Activated CD4-positive, alpha-beta T cell treated with anti-CD3 and anti-CD28 coated beads, Interleukin-2, Interleukin-6, amounts not matched to agents 100 ng/mL and 50 ng/mL, durations not matched to agents 16 hours and 8 hours (primary cell): ENCODE measurements at regions not wholly inside any gene's neighbourhood (a gene's known extent, or its start where the extent isn't known, plus 50 kb on each side); places are given as distances from the start of the nearest gene placed in this dataset.

ENCODE experiments used
- DNase-seq: peaks from one replicate; pipeline ENCODE4 v3.0.0-alpha.2; 2020

DNA sequence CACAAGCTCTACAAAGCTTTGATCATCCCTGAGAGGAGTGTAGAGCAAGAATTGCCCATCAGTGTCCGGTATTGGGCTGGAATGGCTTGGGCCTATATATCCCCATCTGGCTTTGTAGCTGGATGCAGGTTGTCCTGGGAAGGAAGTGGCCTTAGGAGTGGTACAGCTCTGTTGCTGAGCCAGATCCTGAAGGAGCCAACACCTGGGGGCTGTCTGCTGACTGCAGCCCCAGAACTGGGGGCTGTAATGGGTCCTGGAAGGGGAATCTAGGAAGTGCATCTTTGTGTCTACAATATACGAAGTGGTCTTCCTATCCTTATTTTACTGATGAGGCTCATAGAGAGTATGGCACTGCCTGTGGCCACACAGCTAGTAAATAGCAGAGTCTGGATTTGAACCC, 145.9 kb downstream of the CDC5L start:
- DNase-seq: no peak

DNA sequence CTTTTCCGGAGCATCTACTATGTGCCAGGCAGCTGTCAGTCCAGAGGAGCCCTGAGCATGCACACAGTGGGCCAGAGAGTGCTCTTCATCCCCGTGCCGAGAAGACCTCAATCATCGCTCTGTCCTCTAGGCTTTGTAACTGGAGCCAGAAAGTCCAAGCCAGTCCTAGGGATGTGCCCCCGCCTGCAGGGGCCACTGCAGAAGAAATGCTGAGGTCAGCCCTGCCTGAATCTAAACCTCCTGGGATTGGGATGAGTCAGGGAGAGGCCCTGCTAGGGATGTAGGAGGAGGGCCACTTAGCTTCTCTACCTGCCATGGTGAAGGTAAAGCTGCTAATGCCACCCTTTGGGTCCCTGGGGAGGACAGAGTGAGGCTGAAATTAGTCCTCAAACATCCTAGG, 146.8 kb downstream of the CDC5L start:
- DNase-seq: no peak

DNA sequence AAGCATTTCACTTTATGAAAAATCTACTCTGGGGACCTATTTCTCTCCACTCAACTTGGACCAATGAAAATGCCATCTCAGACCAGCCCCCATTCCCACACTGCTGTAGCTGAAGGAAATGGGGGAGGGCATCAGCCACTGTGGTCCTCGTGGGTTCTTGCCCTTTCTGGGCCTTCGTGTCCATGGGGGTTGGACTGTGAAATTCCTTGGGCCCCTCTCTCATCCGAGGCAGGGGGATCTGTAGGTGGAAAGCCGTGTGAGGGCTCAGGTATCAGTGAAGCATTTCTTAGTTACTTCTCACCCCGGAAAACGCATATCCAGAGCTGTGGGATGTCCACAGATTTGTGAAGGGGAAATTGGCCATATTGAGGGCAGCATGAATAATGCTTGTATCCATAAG, 147.9 kb downstream of the CDC5L start:
- no peak for DNase-seq

DNA sequence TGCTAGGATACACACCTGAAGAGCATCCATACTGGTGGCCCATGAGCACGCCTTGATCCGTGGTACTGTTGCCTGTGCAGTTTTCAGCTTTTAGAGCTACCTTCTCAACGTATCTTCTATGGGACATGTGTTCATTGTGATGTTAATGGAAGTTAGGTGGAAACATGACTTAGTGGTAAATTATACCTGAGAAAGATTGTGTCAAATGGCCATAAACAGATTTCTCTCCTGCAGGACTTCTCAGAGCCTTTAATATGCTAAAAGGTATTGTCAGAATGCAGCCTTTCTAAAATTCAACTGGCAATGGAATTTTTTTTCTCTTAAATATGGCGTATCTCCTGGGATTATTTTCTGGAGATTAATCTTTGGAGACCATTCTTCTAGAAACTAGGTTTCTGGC, 148.5 kb downstream of the CDC5L start:
- DNase-seq: no peak

DNA sequence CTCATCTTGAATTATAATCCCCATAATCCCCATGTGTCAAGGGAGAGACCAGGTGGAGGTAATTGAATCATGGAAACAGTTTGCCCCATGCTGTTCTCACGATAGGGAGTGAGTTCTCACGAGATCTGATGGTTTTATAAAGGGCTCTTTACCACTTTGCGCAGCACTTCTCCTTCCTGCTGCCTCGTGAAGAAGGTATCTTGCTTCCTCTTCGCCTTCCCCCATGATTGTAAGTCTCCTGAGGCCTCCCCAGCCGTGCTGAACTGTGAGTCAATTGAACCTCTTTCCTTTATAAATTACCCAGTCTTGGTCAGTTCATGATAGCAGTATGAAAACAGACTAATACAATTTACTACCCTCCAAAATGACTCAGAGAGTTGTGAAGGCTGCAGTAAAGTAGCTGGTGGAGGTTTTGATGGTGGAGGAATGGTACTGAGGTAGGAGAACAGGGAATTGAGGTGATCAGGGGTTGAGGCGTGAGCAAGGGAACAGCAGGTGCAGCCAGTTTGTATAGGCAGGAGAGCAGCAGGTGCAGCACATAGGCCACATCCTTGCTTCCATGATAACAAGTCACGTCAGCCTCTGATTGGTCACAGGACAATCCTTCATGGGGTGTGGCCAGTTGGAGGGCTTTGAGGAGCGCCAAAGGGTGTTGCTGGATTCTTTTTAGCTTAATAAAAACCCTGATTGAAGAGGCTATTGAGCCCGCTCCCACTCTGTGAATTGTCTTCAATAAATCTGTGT, 150.0 kb downstream of the CDC5L start:
- no peak for DNase-seq

DNA sequence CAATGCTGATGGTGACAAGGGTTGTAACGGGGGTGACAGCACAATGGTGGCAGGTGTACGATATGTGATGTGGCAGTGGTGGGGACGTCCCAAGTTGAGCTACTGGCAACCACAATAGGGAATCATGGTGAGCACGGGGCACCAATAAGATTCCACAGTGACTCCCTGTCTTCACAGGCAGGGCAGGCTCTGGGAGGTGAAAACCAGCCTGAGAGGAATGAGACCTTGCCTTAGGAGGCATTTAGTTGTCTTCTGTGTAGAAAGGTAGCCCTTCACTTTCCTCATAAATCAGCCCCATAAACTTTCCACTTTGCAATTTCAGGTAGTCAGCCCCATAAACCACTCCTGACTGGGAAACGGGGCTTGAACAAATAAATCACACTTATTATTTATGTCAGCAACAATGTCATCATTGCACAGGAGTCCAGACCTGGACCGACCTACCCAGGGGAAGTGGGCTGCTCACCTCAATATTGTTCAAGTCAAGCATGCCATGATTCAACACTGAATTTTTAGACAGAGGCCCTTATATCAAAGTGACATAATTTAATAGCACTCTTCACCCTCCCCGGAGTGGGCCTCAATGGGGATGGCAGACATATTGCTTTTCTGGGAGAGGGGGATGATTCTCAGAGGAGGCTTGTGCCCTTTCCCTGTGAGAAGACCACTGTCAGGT, 150.8 kb downstream of the CDC5L start:
- DNase-seq: no peak

DNA sequence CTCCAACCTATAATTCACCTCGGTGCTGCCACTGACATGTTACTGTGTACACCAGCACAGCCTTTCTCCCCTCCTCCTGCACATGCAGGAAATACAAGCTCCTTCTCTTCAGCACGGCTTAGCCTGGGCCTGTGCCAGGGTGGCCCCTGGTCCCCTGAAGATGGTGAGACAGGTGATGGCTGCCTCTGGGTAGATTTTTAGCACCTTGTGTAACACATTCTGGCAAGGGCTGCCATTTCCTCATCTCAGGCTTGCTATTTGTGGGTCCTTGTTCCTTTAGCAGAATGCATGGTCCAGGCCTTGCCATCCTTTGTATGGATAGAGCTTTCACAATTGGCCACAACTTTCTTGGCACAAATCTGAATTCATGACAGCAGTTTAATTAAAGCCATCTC, 151.3 kb downstream of the CDC5L start:
- DNase-seq: no peak

DNA sequence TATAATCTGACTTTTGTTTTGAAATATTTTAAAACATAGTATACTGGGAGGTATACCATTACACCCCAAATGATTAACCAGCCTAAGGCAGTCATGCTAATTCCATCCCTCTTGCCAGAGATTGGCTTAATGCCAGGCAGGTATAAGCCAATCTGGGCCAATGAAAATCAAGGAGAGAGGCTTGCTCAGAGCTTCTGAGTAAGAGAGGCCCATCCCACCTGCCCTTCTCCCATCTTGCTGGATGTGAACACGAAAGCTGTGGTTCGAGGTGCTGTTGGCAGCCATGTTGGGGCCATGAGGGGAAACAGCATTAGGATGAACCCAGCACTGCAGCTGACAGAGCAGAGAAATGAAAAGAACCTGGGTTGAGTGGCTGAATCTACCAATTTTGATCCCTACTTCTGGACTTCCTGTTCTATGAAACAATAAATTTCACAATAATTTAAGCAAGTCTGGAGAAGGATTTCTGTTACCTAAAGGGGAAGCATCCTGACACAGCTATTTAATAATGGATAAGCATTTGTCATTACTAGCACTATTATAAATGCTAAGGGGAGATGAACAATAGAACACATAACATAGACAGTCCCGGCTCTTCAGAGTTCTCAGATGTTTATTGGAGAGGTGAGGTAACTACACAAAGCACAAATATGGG, 152.3 kb downstream of the CDC5L start:
- no peak for DNase-seq

DNA sequence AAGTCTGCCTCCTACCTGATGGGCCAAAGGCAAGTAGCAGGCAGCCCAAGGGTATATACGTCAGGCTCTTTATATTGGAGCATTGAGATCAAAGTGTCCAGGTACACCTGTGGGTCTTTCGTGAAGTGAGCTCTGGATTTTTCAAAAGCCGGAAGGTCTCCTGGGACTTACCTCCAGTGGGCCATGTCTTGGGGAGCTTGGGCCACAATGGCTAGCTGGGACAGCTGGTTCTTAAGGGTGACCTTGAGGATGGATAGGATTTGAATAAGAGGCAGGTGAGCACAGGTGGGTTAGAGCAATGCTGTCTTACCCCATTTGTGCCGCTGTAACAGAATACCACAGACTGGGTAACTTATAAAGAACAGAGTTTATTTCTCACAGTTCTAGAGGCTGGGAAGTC, 153.4 kb downstream of the CDC5L start:
- no peak for DNase-seq

DNA sequence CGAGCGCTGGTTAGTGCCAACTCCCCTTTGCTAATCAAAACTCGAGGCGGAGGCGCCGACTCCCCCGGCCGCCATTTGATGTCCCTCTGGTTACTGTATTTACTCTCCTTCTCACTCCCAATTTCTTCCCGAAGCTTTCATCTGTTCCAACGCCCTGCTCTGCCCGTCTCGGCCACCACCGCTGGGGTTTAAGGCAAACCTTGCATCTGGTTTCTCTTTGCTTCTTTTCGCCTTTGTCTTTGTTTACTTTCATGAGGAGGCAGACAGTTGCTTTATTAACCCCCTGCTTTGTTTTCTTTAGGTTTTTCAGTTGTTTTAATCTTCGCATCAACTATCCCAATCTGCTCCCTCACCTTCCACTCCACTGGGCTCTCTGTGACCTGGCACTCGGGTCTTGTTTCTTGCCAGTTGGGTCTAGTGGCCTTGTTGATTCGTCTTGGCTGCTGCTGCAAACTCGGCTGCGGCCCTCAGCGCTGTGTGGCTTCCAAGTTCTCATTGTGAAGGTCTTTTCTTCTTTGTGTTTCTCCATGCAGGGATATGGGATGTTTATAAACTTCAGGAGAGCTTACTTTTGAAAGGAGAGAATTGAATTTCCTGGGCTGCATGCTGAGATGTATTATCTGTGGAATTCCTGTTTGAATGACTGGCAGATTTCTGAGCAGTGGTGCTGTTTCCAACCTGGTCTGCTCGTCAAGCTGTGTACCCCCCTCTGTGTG, 155.1 kb downstream of the CDC5L start:
- DNase-seq: no peak

DNA sequence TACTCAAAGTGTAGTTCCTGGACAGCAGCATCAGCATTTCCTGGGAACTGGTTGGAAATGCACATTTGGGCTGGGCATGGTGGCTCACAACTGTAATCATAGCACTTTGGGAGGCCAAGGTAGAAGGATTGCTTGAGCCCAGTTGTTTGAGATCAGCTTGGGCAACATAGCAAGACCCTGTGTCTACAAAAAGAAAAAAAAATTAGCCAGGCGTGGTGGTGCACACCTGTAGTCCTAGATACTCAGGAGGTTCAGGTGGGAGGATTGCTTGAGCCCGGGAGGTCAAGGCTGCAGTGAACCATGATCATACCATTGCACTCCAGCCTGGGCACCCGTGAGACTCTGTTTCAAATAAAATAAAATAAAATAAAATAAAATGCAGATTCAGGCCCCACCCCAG, 156.2 kb downstream of the CDC5L start:
- DNase-seq: no peak

DNA sequence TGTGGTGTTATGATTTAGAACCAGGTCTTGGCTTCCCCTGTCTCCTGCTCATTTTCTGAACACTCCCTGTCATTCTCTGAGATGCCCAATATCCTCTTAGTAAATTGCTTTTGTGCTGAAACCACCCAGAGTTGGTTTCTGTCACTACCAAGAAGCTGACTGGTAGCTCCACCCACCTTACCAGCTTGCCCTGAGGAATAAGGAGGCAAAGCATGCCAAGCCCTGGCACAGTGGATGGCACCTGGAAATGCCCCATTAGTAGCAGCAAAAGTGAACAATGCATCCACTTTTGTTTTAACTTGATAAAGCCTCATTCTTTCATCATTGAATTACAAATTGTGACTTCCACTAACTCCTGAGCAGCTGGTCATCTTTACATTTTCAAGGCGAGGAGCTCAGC, 157.7 kb downstream of the CDC5L start:
- no peak for DNase-seq

DNA sequence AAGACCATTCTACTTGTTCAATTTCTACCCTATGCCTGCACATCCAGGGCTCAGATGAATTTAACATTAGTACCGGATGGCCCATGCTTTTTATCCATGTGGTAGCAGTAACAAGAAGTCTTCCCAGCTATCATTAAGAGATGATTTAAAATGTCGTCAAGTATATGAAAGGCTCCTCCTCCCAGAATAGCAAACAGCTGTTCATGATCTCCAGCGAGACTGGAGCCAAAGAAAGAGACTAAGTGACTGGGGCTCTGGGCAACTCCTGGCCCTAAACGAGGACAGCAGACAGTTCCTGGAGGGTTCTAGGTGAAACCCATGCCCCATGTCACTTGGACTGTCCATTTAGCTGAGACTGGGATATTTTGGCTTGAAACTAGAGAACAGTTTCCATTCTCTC, 160.8 kb downstream of the CDC5L start:
- DNase-seq: no peak

DNA sequence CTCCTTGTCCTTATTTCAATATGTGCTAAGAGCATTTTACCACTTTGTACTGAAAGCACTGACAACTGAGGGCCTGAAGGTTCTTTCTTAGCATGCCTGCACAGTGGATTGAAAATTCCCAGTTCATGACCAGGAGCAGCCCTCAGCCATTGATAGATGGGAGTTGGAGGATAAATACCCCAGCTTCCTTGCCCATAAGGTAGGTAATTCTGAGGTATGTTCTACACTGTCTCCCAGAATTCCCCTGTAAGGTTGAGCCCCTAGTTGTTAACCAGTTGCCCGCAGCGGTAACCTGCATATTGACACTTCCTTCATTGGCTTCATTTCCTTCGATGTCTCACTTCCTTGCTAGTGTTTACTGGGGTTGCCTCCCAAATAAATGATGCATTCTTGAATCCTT, 162.0 kb downstream of the CDC5L start:
- no peak for DNase-seq

DNA sequence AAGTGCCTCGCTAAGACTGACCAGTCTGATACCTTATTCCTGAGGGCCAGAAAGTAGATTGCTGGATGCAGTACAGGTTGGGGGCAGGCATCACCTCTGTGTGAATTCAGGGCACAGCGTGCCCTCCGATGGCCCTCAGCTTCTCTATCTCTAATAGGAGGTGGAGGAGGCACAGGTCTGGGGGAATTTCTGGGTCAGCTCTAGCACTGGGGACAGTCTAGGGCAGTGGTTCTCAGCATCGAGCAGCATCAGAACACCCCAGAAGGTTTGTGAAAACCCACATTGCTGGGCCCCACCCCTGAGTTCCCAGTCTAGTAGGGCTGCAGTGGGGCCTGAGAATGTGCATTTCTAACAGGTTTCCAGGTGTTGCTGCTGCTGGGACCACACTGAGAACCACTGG, 166.7 kb downstream of the CDC5L start:
- no peak for DNase-seq

DNA sequence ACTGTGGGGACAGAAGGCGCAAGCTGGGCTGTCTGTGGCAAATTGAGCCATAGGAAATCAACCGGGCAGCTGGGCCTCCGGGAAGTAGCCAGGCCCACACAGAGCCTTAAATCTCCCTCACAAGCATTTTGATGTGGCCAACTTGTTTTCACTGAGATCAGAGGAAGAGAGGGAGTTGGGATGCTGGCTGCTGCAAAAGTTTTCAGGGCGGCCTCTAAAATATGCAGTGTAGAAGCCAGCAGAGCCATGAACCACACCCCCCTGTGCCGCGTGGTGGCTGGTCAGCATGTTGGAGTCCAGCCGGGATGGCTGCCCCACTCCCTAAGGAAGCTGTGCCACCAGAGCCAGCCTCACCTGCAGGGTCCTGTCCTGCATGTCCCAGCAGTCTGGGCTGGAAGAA, 167.4 kb downstream of the CDC5L start:
- no peak for DNase-seq

DNA sequence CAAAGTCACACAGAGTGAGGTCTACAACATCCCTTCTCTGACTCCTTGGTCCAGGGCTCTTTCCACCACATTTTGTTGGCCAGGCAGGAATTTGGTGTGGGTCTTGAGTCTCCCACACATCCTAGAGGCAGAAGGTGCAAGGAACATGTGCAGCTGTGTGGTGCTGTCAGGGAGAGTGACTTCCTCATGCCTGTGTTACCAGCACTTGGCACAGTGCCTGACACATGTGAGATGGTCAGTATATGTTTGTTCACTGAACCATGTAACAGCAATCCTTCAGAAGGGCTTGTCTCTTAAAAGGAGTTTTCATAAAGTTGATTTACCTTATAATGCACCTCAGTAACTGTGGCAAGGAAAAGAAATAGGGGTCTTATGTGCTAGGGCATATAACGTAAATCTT, 168.5 kb downstream of the CDC5L start:
- no peak for DNase-seq

DNA sequence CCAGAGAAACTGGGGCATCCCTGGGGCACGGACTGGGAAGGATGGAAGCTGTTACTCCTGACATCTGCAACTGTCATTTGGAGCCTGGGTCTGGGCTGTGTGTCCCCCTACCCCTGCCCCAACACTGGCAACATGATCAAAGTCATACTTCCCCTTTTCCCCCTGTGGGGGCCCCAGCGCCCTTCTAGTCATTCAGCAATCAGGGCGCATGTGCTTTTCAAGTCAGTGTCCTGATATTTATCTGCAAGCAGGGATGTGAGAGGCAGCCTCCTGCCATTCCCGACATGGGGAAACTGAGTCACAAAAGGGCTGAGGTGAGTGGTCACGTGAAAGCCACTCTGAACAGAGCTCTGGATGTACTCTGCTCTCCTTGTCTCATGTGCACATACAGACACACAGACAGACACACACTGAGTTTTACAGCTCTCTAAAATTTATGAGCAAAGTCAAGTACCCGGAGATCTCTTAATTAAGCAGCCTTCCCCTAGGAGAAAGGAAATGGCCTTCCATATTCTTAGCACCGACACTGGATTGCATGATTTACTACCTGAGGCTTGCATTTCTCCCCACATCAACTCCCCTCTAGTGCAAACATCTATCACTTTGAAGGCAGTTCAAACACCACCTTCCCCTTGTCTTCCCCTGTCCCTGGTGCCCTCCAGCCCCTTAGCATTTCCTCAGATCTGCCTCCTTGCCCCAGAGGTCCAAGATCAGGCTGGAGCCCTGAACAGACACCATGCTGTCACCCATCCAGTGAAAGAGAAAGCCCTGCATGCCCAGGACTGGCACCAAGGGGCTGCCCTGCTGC, 170.7 kb downstream of the CDC5L start:
- no peak for DNase-seq

DNA sequence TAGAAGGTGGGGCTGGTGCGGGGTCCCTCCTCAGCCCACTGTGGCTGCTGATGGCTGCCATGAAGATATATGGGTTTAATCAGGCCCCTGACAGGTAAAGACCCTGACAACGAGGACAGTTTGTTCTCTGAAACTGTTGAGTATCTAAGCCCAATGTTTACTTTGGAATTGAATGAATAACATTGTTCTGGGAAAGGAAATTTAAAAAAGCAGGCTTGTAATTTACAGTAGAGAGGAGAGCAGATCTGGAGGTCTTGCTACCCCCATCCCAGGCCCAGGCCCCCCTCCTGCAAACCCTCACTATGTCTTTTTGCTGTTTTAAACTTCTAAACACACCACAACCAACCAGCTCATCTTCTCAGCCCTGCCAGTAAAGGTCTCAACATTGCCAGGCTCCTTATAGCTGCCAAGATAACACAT, 171.3 kb downstream of the CDC5L start:
- no peak for DNase-seq

DNA sequence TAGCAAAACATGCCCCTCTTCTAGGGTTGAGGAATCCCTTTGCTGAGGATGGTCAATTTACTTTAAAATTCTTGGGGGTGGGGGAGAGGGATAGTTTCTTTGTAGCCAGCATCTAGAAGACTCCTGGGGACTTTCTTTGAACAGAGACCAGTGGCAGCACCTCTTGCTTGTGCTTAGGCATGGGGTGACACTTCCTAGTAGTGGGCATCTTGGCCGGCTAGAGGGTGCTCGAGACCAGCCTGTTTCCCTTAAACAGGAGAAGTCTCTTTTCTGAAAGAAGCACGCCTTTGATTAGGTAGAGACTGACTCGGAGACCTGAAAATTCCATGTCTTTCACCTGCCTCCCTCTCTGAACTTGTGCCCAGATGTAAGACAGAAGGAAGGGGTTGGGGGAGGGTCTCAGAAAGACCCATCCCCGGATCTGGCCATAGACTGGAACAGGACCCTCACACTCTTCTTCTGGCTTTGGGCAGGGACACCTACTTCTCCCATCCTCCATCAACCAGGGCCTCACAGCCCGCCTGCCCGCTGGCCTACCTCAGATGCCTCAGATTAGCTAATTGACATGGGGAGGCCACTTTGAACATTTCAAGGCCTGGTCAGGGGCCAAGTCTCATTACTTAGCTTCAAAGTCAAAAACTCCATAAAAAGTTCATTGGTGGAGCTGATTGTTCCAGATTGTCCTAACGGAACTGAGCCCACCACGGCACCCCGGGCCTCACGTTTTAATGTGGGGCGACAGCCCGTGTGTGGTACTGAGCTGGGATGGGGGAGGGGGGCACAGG, 172.2 kb downstream of the CDC5L start:
- no peak for DNase-seq

DNA sequence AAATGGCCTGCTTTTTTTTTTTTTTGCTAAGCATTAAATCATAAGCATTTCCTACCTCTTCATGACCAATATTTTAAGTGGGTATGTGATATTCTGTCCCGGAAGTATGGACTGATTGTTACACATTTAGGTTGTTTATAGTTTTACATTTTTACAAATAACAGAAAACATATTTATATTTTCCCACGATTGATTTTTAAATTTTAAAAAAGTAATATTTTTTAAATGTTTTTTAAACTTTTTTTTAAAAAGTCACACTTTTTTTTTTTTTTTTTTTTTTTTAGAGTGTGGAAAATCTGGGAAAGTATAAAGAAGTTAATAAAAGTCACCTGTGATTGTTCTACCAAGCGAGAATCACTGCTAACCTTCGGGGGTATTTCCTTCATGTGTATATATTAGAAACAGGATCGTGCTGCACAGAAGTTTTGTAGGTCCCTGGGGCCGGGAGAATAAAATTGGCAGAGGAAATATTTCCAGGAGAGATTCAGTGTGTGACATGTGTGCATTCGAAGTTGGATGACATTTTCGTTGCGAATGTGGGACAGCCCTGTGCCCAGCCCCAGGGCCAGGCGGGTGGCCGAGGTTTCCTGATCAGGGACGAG, 173.1 kb downstream of the CDC5L start:
- no peak for DNase-seq
